HEK293 (cell line): ENCODE measurements at regions not wholly inside any gene's neighbourhood (a gene's known extent, or its start where the extent isn't known, plus 50 kb on each side); places are given as distances from the start of the nearest gene placed in this dataset.

Experiments used
- CTCF ChIA-PET: fragments of 350-600 bp; formaldehyde crosslinking; extraction: SDS; loops from one replicate; lab custom pipeline; 2021; ENCODE audit warnings: antibody characterized with exemption; lab: Yijun Ruan, JAX
- POLR2A ChIA-PET: fragments of 300-600 bp; formaldehyde crosslinking; extraction: SDS; loops from one replicate; lab custom pipeline; 2020; ENCODE audit warnings: antibody characterized with exemption, inconsistent platforms; lab: Yijun Ruan, JAX
- H3K27ac ChIP-seq: fragments of 200-500 bp; sonication (Bioruptor generic); 2 replicates; pipeline ENCODE4 v1.5.1; 2014; ENCODE audit warnings: low read depth, low read length, control low read depth, inconsistent platforms; ENCODE audit errors: extremely low read depth
- H3K36me3 ChIP-seq, 2 experiments: fragments of 200-500 bp in 1 of 2; sonication (Bioruptor generic) in 1 of 2; 1 replicate in 1 of 2; 2 replicates in 1 of 2; pipeline ENCODE4 v1.5.1; 2014 to 2017; ENCODE audit warnings: inconsistent platforms in 2 of 2, low read length in 2 of 2; ENCODE audit not compliant: control insufficient read depth in 2 of 2, insufficient read depth in 1 of 2
- H3K4me1 ChIP-seq: fragments of 200-500 bp; sonication (Bioruptor generic); 2 replicates; pipeline ENCODE4 v1.5.1; 2014; ENCODE audit warnings: mild to moderate bottlenecking, low read length, inconsistent platforms; ENCODE audit not compliant: control insufficient read depth, insufficient read depth
- H3K4me3 ChIP-seq: 2 replicates; pipeline ENCODE4 v1.5.1; 2011; ENCODE audit warnings: low read depth, mild to moderate bottlenecking, control low read depth, low read length, moderate library complexity
- H3K9me3 ChIP-seq: fragments of 200-500 bp; sonication (Bioruptor generic); 2 replicates; pipeline ENCODE4 v1.5.1; 2014; ENCODE audit warnings: low read depth, low read length, inconsistent platforms; ENCODE audit not compliant: control insufficient read depth, insufficient read depth
- CTCF ChIP-seq: fragments of 450-650 bp; formaldehyde crosslinking; IDR thresholded peaks from 2 replicates; pipeline ENCODE4 v1.5.1; 2016; ENCODE audit warnings: missing biosample characterization, missing genetic modification characterization
- HOXC10 ChIP-seq: sonication (generic); formaldehyde crosslinking; IDR thresholded peaks from 2 replicates; pipeline ENCODE4 v1.8.1; 2023; ENCODE audit warnings: mild to moderate bottlenecking, missing genetic modification reagents
- KLF16 ChIP-seq: fragments of 450-650 bp; formaldehyde crosslinking; IDR thresholded peaks from 2 replicates; pipeline ENCODE4 v1.5.1; 2017; ENCODE audit warnings: missing biosample characterization, missing genetic modification characterization
- REST ChIP-seq: fragments of 450-650 bp; formaldehyde crosslinking; IDR thresholded peaks from 2 replicates; pipeline ENCODE4 v1.5.1; 2016; ENCODE audit warnings: missing biosample characterization, missing genetic modification characterization
- WT1 ChIP-seq: fragments of 450-650 bp; formaldehyde crosslinking; IDR thresholded peaks from 2 replicates; pipeline ENCODE4 v1.5.1; 2016; ENCODE audit warnings: missing biosample characterization, missing genetic modification characterization
- ZBTB10 ChIP-seq: fragments of 450-650 bp; formaldehyde crosslinking; IDR thresholded peaks from 2 replicates; pipeline ENCODE4 v1.5.1; 2016; ENCODE audit warnings: missing biosample characterization, missing genetic modification characterization
- ZBTB48 ChIP-seq: fragments of 450-650 bp; formaldehyde crosslinking; IDR thresholded peaks from 2 replicates; pipeline ENCODE4 v1.5.1; 2016; ENCODE audit warnings: missing biosample characterization, missing genetic modification characterization
- ZNF140 ChIP-seq: fragments of 450-650 bp; formaldehyde crosslinking; IDR thresholded peaks from 2 replicates; pipeline ENCODE4 v1.5.1; 2016; ENCODE audit warnings: missing biosample characterization, missing genetic modification characterization
- ZNF146 ChIP-seq: fragments of 450-650 bp; formaldehyde crosslinking; IDR thresholded peaks from 2 replicates; pipeline ENCODE4 v1.5.1; 2016; ENCODE audit warnings: missing biosample characterization, missing genetic modification characterization
- ZNF175 ChIP-seq: fragments of 450-650 bp; formaldehyde crosslinking; IDR thresholded peaks from 2 replicates; pipeline ENCODE4 v1.5.1; 2016; ENCODE audit warnings: missing biosample characterization, missing genetic modification characterization
- ZNF214 ChIP-seq: fragments of 450-650 bp; formaldehyde crosslinking; IDR thresholded peaks from 2 replicates; pipeline ENCODE4 v1.5.1; 2017; ENCODE audit warnings: missing biosample characterization, mild to moderate bottlenecking, missing genetic modification characterization, borderline replicate concordance
- ZNF221 ChIP-seq: fragments of 450-650 bp; formaldehyde crosslinking; IDR thresholded peaks from 2 replicates; pipeline ENCODE4 v1.5.1; 2017; ENCODE audit warnings: missing biosample characterization, missing genetic modification characterization, borderline replicate concordance
- ZNF350 ChIP-seq: fragments of 450-650 bp; formaldehyde crosslinking; IDR thresholded peaks from 2 replicates; pipeline ENCODE4 v1.5.0; 2017; ENCODE audit warnings: missing biosample characterization, mild to moderate bottlenecking, missing genetic modification characterization
- ZNF366 ChIP-seq: fragments of 450-650 bp; formaldehyde crosslinking; conservative IDR thresholded peaks from 2 replicates; pipeline ENCODE4 v1.5.1; 2016; ENCODE audit warnings: missing biosample characterization, missing genetic modification characterization
- ZNF433 ChIP-seq: fragments of 450-650 bp; formaldehyde crosslinking; IDR thresholded peaks from 2 replicates; pipeline ENCODE4 v1.5.1; 2016; ENCODE audit warnings: missing biosample characterization, missing genetic modification characterization, low read depth
- ZNF488 ChIP-seq: fragments of 450-650 bp; formaldehyde crosslinking; IDR thresholded peaks from 2 replicates; pipeline ENCODE4 v1.5.1; 2016; ENCODE audit warnings: missing biosample characterization, missing genetic modification characterization
- ZNF513 ChIP-seq: fragments of 450-650 bp; IDR thresholded peaks from 2 replicates; pipeline ENCODE4 v1.5.1; 2018; ENCODE audit warnings: missing biosample characterization, missing genetic modification characterization
- ZNF747 ChIP-seq: fragments of 450-650 bp; formaldehyde crosslinking; IDR thresholded peaks from 2 replicates; pipeline ENCODE4 v1.5.1; 2016; ENCODE audit warnings: missing biosample characterization, missing genetic modification characterization
- ZNF76 ChIP-seq: fragments of 450-650 bp; formaldehyde crosslinking; IDR thresholded peaks from 2 replicates; pipeline ENCODE4; 2016; ENCODE audit warnings: low read depth, missing biosample characterization, missing genetic modification characterization, borderline replicate concordance
- ZNF837 ChIP-seq: fragments of 450-650 bp; formaldehyde crosslinking; IDR thresholded peaks from 2 replicates; pipeline ENCODE4 v1.5.1; 2016; ENCODE audit warnings: missing biosample characterization, missing genetic modification characterization
- ZSCAN30 ChIP-seq: fragments of 450-650 bp; IDR thresholded peaks from 2 replicates; pipeline ENCODE4 v1.5.1; 2018; ENCODE audit warnings: missing biosample characterization, mild to moderate bottlenecking, missing genetic modification characterization, moderate library complexity

GRCh38 chr3:168425936-168426595, 330.3 kb upstream of the GOLIM4 start:
- TF ChIP-seq ZNF76 (tag by site-specific recombination) (no peak), ZNF366 (tag by site-specific recombination) (0 out of 2 replicates have a peak, but pooled peaks have one; percentile 20)
- Histone ChIP-seq H3K36me3 (no peaks in the 10 kb centered on the region), H3K9me3 (no peaks in the 10 kb centered on the region), H3K4me3 (no peak overlapping the region), H3K4me1 (no peaks in the 10 kb centered on the region), H3K27ac (no peak overlapping the region)
- ChIA-PET POLR2A (no interaction called here), CTCF (no interaction called here)

GRCh38 chr3:168424059-168424734, 328.5 kb upstream of the GOLIM4 start:
- POLR2A ChIA-PET, result no interaction called here
- TF ChIP-seq CTCF (tag by site-specific recombination) (no peak), ZNF221 (tag by site-specific recombination) (no peak), ZNF350 (tag by site-specific recombination) (no peak), WT1 (tag by site-specific recombination) (no peak), ZBTB10 (tag by site-specific recombination) (no peak), ZNF214 (no peak), ZNF513 (no peak), ZSCAN30 (no peak), ZNF146 (tag by site-specific recombination) (no peak), ZBTB48 (no peak), ZNF175 (tag by site-specific recombination) (no peak), ZNF140 (tag by site-specific recombination) (no peak), ZNF747 (tag by site-specific recombination) (no peak), KLF16 (tag by site-specific recombination) (no peak), REST (tag by site-specific recombination) (no peak), ZNF488 (tag by site-specific recombination) (no peak), ZNF837 (no peak), ZNF433 (tag by site-specific recombination) (no peak), HOXC10 (CRISPR knock-in tag) (no peak)

More at GRCh38 chr3:168424059-168424734, 328.5 kb upstream of the GOLIM4 start:
- Histone ChIP-seq H3K9me3 (no peaks in the 10 kb centered on the region), H3K4me1 (no peaks in the 10 kb centered on the region), H3K27ac (no peak overlapping the region), H3K4me3 (no peak overlapping the region), H3K36me3 (no peaks in the 10 kb centered on the region)
- CTCF ChIA-PET, result interaction anchor here (0.7 kb wide), 1 partner anchor 571 kb away, joined by 4 read pairs; no protein-coding TSS in a partner anchor
